Activated naive CD8-positive, alpha-beta T cell treated with anti-CD3 and anti-CD28 coated beads, Interleukin-2, amount 50 U/mL, for 24 hours (primary cell): ENCODE measurements at regions not wholly inside any gene's neighbourhood (a gene's known extent, or its start where the extent isn't known, plus 50 kb on each side); places are given as distances from the start of the nearest gene placed in this dataset.
"Not testable (repeated sequence)": the region's sequence is repeated elsewhere in the genome, so short reads cannot be mapped to it uniquely, and the experiment has no call there.

Experiments
- ATAC-seq: fragments of 150-1000 bp; cut with Tn5 transposase; one replicate; pipeline ENCODE4 v1.10.0; 2021
- DNase-seq: peaks from one replicate; pipeline ENCODE4 v3.0.0; 2021
- H3K27ac Mint-ChIP-seq: one replicate; pipeline ENCODE4 v1.8.0; 2021; ENCODE audit warnings: mild to moderate bottlenecking, mixed read lengths
- H3K27me3 Mint-ChIP-seq: one replicate; pipeline ENCODE4 v1.8.0; 2021; ENCODE audit warnings: mixed read lengths
- H3K36me3 Mint-ChIP-seq: one replicate; pipeline ENCODE4 v1.8.0; 2021; ENCODE audit warnings: low read depth, mixed read lengths
- H3K4me1 Mint-ChIP-seq: one replicate; pipeline ENCODE4 v1.8.0; 2021; ENCODE audit warnings: mixed read lengths
- H3K4me3 Mint-ChIP-seq: one replicate; pipeline ENCODE4 v1.8.0; 2021; ENCODE audit warnings: mild to moderate bottlenecking, moderate library complexity, mixed read lengths
- H3K9me3 Mint-ChIP-seq: one replicate; pipeline ENCODE4 v1.8.0; 2021; ENCODE audit warnings: mixed read lengths

- Mint-ChIP-seq H3K27ac (no peak overlapping the region), H3K27me3 (no peaks in the 10 kb centered on the region), H3K4me1 (no peaks in the 10 kb centered on the region), H3K36me3 (no peaks in the 10 kb centered on the region), H3K9me3 (no peaks in the 10 kb centered on the region), H3K4me3 (no peak overlapping the region)
- ATAC-seq = no peak
- no peak for DNase-seq
These were observed 400.1 kb downstream of the TNS3 start for GRCh38 chr7:47181746-47182361.

- DNase-seq (no peak), ATAC-seq (no peak)
- Mint-ChIP-seq H3K27ac (no peak overlapping the region), H3K4me3 (no peak overlapping the region), H3K36me3 (no peaks in the 10 kb centered on the region), H3K27me3 (no peaks in the 10 kb centered on the region), H3K4me1 (no peaks in the 10 kb centered on the region), H3K9me3 (peaks cover 8% of the 10 kb centered on the region)
These were observed 401.4 kb downstream of the TNS3 start for GRCh38 chr7:47180516-47180826.

GRCh38 chr7:47179812-47180515 lies 401.9 kb downstream of the TNS3 start:
- Mint-ChIP-seq H3K4me1 (no peaks in the 10 kb centered on the region), H3K36me3 (no peaks in the 10 kb centered on the region), H3K9me3 (peaks cover 8% of the 10 kb centered on the region), H3K27me3 (no peaks in the 10 kb centered on the region), H3K27ac (no peak overlapping the region), H3K4me3 (no peak overlapping the region)
- no peak for DNase-seq
- no peak for ATAC-seq

- not testable (repeated sequence) for H3K4me1 Mint-ChIP-seq, H3K36me3 Mint-ChIP-seq, H3K27ac Mint-ChIP-seq, H3K27me3 Mint-ChIP-seq, H3K9me3 Mint-ChIP-seq, DNase-seq, H3K4me3 Mint-ChIP-seq, ATAC-seq
These were observed 409.0 kb downstream of the TNS3 start for GRCh38 chr7:47172602-47173539.

- H3K27ac Mint-ChIP-seq = no peak overlapping the region
- H3K27me3 Mint-ChIP-seq = no peaks in the 10 kb centered on the region
- no peaks in the 10 kb centered on the region for H3K36me3 Mint-ChIP-seq
- H3K9me3 Mint-ChIP-seq = peaks cover under 1% of the 10 kb centered on the region
- H3K4me1 Mint-ChIP-seq = no peaks in the 10 kb centered on the region
- no peak overlapping the region for H3K4me3 Mint-ChIP-seq
- DNase-seq (no peak), ATAC-seq (no peak)
These were observed 411.4 kb downstream of the TNS3 start for GRCh38 chr7:47170516-47170915.

- no peaks in the 10 kb centered on the region for H3K4me1 Mint-ChIP-seq
- no peaks in the 10 kb centered on the region for H3K9me3 Mint-ChIP-seq
- H3K27me3 Mint-ChIP-seq = peaks cover 4% of the 10 kb centered on the region
- no peak overlapping the region for H3K4me3 Mint-ChIP-seq
- no peak overlapping the region for H3K27ac Mint-ChIP-seq
- no peaks in the 10 kb centered on the region for H3K36me3 Mint-ChIP-seq
- no peak for ATAC-seq
- DNase-seq = no peak
These were observed 427.1 kb downstream of the TNS3 start for GRCh38 chr7:47154791-47155190.

- ATAC-seq (no peak), DNase-seq (no peak)
- Mint-ChIP-seq H3K27ac (no peak overlapping the region), H3K27me3 (peaks cover 3% of the 10 kb centered on the region), H3K9me3 (no peaks in the 10 kb centered on the region), H3K36me3 (no peaks in the 10 kb centered on the region), H3K4me1 (no peaks in the 10 kb centered on the region), H3K4me3 (no peak overlapping the region)
These were observed 428.3 kb downstream of the TNS3 start for GRCh38 chr7:47153576-47153975.

GRCh38 chr7:47153058-47153457 lies 428.9 kb downstream of the TNS3 start:
- no peak for DNase-seq
- Mint-ChIP-seq H3K27me3 (peaks cover 3% of the 10 kb centered on the region), H3K4me1 (no peaks in the 10 kb centered on the region), H3K36me3 (no peaks in the 10 kb centered on the region), H3K27ac (no peak overlapping the region), H3K4me3 (no peak overlapping the region), H3K9me3 (no peaks in the 10 kb centered on the region)
- ATAC-seq = no peak

GRCh38 chr7:47152307-47152706 lies 429.6 kb downstream of the TNS3 start:
- H3K27ac Mint-ChIP-seq = no peak overlapping the region
- no peaks in the 10 kb centered on the region for H3K4me1 Mint-ChIP-seq
- no peaks in the 10 kb centered on the region for H3K9me3 Mint-ChIP-seq
- DNase-seq (no peak), ATAC-seq (no peak)
- no peak overlapping the region for H3K4me3 Mint-ChIP-seq
- no peaks in the 10 kb centered on the region for H3K36me3 Mint-ChIP-seq
- peaks cover 3% of the 10 kb centered on the region for H3K27me3 Mint-ChIP-seq

- no peaks in the 10 kb centered on the region for H3K4me1 Mint-ChIP-seq
- H3K27ac Mint-ChIP-seq = no peak overlapping the region
These were observed 431.2 kb downstream of the TNS3 start for GRCh38 chr7:47150497-47151260.

GRCh38 chr7:47149971-47150370 lies 431.9 kb downstream of the TNS3 start:
- Mint-ChIP-seq H3K9me3 (no peaks in the 10 kb centered on the region), H3K36me3 (no peaks in the 10 kb centered on the region), H3K27me3 (peaks cover 3% of the 10 kb centered on the region), H3K4me3 (no peak overlapping the region), H3K27ac (no peak overlapping the region), H3K4me1 (no peaks in the 10 kb centered on the region)
- ATAC-seq (no peak), DNase-seq (no peak)

More at GRCh38 chr7:47150497-47151260, 431.2 kb downstream of the TNS3 start:
- H3K36me3 Mint-ChIP-seq = no peaks in the 10 kb centered on the region
- H3K4me3 Mint-ChIP-seq = no peak overlapping the region
- peaks cover 3% of the 10 kb centered on the region for H3K27me3 Mint-ChIP-seq
- H3K9me3 Mint-ChIP-seq = no peaks in the 10 kb centered on the region
- DNase-seq (no peak), ATAC-seq (no peak)

- Mint-ChIP-seq H3K36me3 (no peaks in the 10 kb centered on the region), H3K27me3 (no peaks in the 10 kb centered on the region), H3K9me3 (no peaks in the 10 kb centered on the region), H3K4me1 (no peaks in the 10 kb centered on the region), H3K4me3 (no peak overlapping the region), H3K27ac (no peak overlapping the region)
- DNase-seq (no peak), ATAC-seq (no peak)
These were observed 432.6 kb downstream of the TNS3 start for GRCh38 chr7:47149208-47149839.

- no peak overlapping the region for H3K27ac Mint-ChIP-seq
These were observed 433.2 kb downstream of the TNS3 start for GRCh38 chr7:47148536-47149207.

More at GRCh38 chr7:47148536-47149207, 433.2 kb downstream of the TNS3 start:
- Mint-ChIP-seq H3K27me3 (no peaks in the 10 kb centered on the region), H3K4me3 (no peak overlapping the region), H3K36me3 (no peaks in the 10 kb centered on the region), H3K9me3 (no peaks in the 10 kb centered on the region), H3K4me1 (no peaks in the 10 kb centered on the region)
- DNase-seq (no peak), ATAC-seq (no peak)
